ENCODE measurements at regions not wholly inside any gene's neighbourhood (a gene's known extent, or its start where the extent isn't known, plus 50 kb on each side); places are given as distances from the start of the nearest gene placed in this dataset.

Small RNA genes in the stretch of these regions (small RNA-seq; reads per million reads assigned to genes)
- 0 reads per million in 2 donors for gene RF00012
- 0 to 0.20 reads per million in 2 donors for gene RNA5SP62
- 0 reads per million in 2 donors for gene RNA5SP63
- gene RNU5F-6P, result 0 reads per million in 2 donors

Measured in prostate gland (tissue), 2 donors.